ENCODE measurements at regions not wholly inside any gene's neighbourhood (a gene's known extent, or its start where the extent isn't known, plus 50 kb on each side); places are given as distances from the start of the nearest gene placed in this dataset.

DNA sequence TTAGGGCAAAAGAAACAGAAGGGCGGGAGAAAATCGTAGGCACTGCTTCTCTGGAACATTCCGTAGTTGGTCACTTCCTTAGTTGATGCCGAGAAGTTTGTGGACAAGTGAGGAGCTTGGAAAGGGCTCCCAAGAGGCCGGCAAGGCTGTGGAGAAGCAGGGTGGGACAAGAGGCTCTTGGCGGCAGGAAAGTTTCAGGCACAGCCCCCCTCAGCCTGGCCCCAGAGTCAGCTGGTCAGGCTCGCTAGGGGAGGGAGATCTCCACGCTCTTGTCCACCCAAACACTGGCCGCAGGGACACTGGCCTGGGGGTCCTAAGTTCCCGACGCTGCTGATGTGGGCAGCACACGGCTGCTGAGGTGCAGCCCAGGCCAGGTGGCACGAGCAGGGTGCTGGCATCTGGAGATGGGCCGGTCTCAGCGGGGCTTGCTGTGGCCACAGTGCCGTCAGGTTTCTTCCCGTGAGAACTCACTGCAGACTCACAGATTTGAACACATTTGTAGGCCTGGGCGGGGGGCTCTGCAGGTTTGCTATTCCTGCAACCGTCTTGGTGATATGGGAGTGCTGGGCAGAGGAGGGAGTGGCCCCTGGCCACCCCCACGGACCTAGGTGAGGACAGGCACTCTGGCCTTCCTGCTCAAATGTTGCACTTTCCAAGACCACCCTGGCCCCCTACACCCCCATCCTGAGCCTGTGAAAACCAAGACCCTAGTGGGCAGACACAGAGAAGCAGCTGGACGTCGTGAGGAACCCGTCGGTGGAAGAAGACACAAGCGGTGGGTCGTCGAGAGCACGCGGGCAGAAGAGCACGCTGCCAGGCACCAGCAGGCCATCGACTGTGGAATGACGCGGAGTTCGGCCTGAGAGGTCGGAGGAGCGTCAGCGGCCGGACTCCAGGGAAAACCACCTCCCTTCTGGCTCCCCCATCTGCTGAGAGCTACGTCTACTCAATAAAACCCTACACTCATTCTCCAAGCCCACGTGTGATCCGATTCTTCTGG lies 160.1 kb downstream of the ERMARD start:
- DNase-seq (ENCODE audit: low read depth, low spot score), result no peak

- no peak for DNase-seq (ENCODE audit: low read depth, low spot score)
These were observed 157.7 kb downstream of the ERMARD start for GRCh38 chr6:169909113-169909512.

GRCh38 chr6:169908403-169908933 lies 157.0 kb downstream of the ERMARD start:
- no peak for DNase-seq (ENCODE audit: low read depth, low spot score)

GRCh38 chr6:169907419-169908115 lies 156.1 kb downstream of the ERMARD start:
- DNase-seq (ENCODE audit: low read depth, low spot score), result no peak

GRCh38 chr6:169906688-169907418 lies 155.4 kb downstream of the ERMARD start:
- no peak for DNase-seq (ENCODE audit: low read depth, low spot score)

DNA sequence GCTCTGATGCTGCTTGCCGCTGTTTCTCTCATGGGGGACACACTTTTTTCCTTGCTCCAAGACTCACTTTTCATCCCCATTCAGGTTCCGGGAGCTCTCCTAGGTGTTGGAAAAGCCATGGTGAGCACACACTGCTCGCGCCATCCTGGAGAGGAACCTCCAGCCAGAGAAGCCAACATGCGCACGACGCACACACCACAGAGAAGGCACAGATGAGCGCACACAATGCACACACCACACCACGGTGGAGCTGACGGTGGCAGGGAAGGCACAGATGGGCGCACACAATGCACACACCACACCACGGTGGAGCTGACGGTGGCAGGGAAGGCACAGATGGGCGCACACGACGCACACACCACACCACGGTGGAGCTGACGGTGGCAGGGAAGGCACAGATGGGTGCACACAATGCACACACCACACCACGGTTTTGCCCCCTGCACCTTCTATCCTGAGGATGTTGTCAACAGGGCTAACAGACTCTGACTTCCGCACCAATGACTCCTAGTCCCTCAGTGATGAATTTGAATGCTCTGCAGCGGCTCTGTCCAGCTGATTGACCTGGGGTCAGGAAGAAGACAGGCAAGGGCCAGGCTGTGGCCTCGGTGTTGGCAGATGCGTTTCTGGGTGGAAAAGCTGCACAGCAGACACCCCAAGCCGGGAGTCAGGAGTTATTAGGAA lies 154.7 kb downstream of the ERMARD start:
- DNase-seq (ENCODE audit: low read depth, low spot score), result no peak

- DNase-seq (ENCODE audit: low read depth, low spot score), result no peak
These were observed 153.8 kb downstream of the ERMARD start for GRCh38 chr6:169905041-169905807.

- no peak for DNase-seq (ENCODE audit: low read depth, low spot score)
These were observed 152.9 kb downstream of the ERMARD start for GRCh38 chr6:169904051-169904922.

DNA sequence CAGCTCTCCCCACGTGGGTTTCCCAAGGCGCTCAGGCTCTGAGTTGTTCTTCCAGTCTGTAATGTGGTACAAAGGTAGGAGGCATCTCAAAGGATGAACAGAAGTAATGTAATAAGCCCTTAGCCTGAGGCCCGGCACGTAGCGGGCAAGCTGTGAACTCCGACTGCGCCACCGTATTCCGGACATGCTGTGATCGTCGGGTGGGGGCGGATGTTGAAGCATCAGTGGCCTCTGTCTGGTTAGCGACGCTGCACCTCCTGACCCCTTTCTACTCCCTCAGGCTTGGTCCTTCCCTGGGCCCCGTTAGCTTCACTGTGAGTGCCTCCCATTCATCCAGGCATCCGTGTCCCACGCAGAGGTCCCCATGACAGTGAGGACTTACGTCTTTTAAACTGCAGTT lies 151.7 kb downstream of the ERMARD start:
- no peak for DNase-seq (ENCODE audit: low read depth, low spot score)

- no peak for DNase-seq (ENCODE audit: low read depth, low spot score)
These were observed 151.2 kb downstream of the ERMARD start for GRCh38 chr6:169902604-169903003.

DNA sequence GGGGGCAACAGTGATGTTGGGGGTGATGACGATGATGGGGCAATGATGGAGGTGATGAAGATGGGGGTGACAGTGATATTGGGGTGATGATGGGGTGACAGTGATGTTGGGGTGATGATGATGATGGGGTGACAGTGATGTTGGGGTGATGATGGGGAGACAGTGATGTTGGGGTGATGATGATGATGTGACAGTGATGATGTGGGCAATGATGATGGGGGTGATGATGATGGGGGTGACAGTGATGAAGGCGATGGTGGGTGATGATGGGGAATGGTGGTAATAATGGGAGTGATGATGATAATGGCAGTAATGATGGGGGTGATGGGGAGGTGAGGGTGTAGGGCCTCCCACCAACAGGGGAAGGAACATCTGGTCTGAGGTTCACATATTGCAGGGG lies 150.6 kb downstream of the ERMARD start:
- no peak for DNase-seq (ENCODE audit: low read depth, low spot score)

DNA sequence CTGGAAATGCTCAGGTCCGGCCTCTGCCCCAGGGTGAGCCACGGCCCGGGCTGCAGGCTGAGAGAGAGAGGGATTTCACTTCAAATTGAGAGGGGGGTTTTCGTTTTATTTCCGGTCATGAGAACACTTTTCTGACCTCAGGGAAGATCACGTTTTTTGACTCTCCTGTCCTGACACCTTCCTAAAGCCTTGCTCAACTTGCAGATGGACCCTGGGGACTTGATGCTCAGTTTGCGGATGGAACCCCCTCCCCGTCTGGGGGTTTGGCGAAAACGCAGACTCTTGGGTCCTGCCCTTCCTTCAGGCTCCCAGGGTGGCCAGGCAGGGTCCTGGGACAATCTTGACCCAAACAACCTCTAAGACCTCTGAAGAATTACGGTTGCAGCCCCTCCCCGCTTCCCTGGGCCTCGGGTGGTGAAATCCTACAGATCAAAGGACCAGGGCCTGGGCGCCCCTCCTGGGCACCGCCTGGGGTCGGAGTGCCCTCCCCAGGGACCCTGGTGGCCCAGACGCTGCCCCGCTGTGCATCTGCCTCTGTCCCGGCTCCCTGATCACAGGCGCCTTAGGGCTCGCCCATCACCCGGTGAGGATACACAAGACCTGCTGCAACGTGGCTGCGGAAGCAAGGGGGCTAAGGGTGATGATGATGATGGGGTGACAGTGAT lies 148.2 kb downstream of the ERMARD start:
- DNase-seq (ENCODE audit: low read depth, low spot score), result no peak

GRCh38 chr6:169898788-169899480 lies 147.5 kb downstream of the ERMARD start:
- no peak for DNase-seq (ENCODE audit: low read depth, low spot score)

- DNase-seq (ENCODE audit: low read depth, low spot score), result no peak
These were observed 146.4 kb downstream of the ERMARD start for GRCh38 chr6:169897601-169898358.

DNA sequence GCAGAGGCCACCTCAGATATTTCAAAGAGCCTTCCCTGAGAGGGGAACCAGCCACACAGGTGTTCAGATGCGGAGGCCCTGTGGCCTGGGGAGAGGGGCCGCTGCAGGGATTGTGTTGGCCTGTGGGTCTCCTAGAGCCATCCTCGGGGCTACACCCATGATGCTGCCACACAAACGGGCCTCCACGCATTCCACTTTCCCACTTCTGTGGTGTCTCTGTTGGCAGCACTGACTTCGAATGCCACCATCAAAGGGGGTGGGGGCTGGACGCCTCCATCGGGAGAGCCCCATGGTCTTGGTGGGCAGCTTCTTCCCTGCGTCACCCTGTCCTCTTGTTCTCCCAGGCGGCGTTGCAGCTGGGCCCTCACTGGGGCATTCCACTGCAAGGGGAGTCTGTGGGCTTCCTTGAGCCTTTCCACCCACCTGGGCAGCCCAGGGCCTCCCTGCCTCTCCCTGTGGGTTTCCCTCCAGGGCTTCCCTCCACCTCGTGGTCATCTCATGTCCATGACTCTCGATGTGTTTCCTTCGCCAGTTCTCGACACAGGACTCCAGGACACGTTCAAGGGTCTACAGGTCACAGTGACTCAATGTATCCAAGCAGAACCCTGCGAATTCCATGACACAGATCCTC lies 145.5 kb downstream of the ERMARD start:
- no peak for DNase-seq (ENCODE audit: low read depth, low spot score)

GRCh38 chr6:169895926-169896761 lies 144.7 kb downstream of the ERMARD start:
- no peak for DNase-seq (ENCODE audit: low read depth, low spot score)
